Left lobe of liver (tissue), 2 donors: ENCODE measurements at regions not wholly inside any gene's neighbourhood (a gene's known extent, or its start where the extent isn't known, plus 50 kb on each side); places are given as distances from the start of the nearest gene placed in this dataset.

Experiments
- ATAC-seq: fragments of 200-7000 bp; cut with Tn5 transposase; one replicate; pipeline ENCODE4 v1.9.1; 2020; ENCODE audit warnings: mild to moderate bottlenecking, moderate library complexity
- DNase-seq: peaks from one replicate; pipeline ENCODE4 v3.0.0-alpha.2; 2020; ENCODE audit warnings: low spot score
- donor health status: DM: no; HTN: no; CAD: no; lungs with moderate emphysema.
- donor health status: DM: no; HTN: yes; CAD: no.

DNA sequence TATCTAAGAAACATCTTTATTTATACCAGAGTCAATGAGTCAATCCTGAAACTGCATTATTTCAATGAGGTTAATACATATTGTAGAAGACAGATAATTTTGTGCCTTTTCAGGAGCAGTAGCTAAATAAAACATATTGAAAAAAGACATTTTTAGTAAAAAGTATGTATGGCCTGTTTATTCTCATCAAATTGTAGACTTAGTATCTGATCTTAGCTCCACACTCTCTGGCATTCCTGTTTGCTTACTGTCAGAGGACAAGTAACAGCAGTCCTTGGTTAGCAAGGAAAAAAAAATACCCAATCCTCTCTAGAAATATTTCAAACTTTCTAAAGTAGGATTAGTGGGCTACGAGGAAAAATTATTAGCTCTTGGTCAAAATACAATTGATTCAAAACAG lies 50.5 kb upstream of the GUCY1A1 start:
- ATAC-seq (no peak), DNase-seq (no peak)

- no peak for ATAC-seq
Measured at GRCh38 chr4:155615081-155615887, 51.4 kb upstream of the GUCY1A1 start.

GRCh38 chr4:155614111-155614762 lies 52.4 kb upstream of the GUCY1A1 start:
- DNase-seq (no peak), ATAC-seq (no peak)

More at GRCh38 chr4:155615081-155615887, 51.4 kb upstream of the GUCY1A1 start:
- no peak for DNase-seq

- ATAC-seq (peak; percentile 18), DNase-seq (no peak)
Measured at GRCh38 chr4:155612074-155612473, 54.6 kb upstream of the GUCY1A1 start.

DNA sequence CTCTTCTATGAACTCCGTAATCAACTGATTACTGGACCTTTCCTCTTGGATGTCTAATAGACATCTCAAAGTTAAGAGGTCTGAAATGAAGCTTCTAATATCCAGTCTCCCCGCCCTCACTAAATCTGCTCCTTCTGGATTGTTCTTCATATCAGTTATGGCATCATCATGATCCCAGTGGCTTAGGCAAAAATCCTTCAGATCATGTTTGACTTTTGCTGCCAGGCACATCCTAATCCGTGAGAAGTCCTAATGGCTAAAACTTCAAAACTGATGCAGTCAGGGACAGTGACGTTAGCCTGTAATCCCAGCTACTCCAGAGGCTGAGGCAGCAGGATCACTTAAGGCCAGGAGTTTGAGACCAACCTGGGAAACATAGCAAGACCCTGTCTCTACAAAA lies 55.1 kb upstream of the GUCY1A1 start:
- DNase-seq, result no peak
- no peak for ATAC-seq

DNA sequence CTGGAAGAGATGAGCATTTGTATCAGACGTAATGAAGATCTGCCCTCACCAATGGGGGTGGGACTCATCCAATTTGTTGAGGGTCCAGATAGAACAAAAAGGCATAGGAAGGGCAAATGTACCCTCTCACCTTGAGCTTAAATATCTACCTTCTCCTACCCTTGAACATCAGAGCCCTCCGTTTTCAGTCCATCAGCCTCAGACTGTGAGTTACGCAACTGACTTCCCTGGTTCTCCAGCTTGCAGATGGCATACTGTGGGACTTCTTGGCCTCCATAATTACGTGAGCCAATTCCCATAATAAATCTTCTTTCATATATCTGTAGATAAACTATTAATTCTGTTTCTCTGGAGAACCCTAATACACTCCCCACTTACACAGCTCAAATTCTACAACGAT lies 56.5 kb upstream of the GUCY1A1 start:
- DNase-seq (no peak), ATAC-seq (no peak)

- ATAC-seq (no peak), DNase-seq (no peak)
Measured at GRCh38 chr4:155609455-155610059, 57.1 kb upstream of the GUCY1A1 start.

- ATAC-seq (no peak), DNase-seq (no peak)
Measured at GRCh38 chr4:155608225-155608885, 58.3 kb upstream of the GUCY1A1 start.

GRCh38 chr4:155607481-155607880 lies 59.2 kb upstream of the GUCY1A1 start:
- ATAC-seq (no peak), DNase-seq (no peak)

GRCh38 chr4:155604718-155605626 lies 61.7 kb upstream of the GUCY1A1 start:
- DNase-seq, result no peak
- no peak for ATAC-seq

GRCh38 chr4:155603360-155603891 lies 63.2 kb upstream of the GUCY1A1 start:
- no peak for DNase-seq
- ATAC-seq, result no peak

DNA sequence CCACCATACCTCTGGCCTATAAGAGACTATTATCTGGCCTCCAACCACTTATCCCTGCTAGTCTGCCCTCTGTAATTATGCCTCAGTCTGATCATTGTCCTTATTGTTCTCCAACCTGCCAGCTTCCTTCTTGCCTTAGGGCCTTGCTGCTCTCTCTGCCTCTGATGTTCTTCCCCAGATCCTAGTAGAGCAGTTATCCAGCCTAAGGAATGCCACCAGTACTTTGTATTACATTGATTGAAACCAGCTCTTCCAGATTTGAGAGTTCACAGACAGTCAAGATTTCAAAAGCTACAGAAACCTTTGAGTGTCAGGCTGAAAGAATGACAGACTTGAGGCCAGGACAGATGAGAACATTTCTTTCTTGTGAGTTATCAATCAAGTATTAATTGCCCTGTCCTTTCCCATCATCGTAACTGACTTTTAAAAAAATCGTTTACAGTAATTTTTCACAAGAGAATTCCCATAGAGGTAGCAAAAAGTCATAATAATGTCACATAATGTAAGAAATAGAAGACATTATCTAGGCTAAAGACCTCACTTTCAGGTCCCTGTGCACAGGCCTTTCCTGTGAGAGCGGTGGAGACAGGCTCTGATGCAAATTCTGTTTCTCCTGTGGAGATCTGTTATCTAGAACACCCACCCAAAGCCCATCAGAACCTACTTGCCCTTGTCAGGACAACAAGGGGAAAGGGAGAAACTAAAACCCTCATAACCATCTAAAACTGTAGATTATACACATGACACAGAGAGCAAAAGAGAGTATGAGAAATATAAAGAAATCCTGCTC lies 64.1 kb upstream of the GUCY1A1 start:
- no peak for DNase-seq
- ATAC-seq, result no peak

DNA sequence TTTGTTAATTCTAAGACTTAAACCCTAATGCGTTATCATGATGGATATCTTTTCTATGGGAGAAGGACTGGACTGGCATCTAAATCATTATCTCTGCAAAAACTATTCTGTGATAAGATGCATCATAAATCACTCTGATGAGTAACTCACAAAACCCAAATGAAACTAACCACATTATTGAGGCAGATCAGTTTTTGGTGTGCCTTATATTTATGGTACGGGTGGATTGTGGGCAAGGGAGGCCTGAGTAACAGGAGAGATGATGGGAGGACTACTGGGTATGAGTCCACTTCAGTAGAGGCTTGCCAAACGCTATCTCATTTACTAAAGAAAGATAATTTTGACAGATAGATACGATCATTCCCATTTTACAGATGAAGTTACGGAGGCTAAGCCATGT lies 66.4 kb upstream of the GUCY1A1 start:
- DNase-seq, result no peak
- no peak for ATAC-seq

GRCh38 chr4:155599596-155599995 lies 67.1 kb upstream of the GUCY1A1 start:
- DNase-seq, result no peak
- no peak for ATAC-seq

GRCh38 chr4:155599085-155599484 lies 67.6 kb upstream of the GUCY1A1 start:
- no peak for ATAC-seq
- DNase-seq, result no peak

DNA sequence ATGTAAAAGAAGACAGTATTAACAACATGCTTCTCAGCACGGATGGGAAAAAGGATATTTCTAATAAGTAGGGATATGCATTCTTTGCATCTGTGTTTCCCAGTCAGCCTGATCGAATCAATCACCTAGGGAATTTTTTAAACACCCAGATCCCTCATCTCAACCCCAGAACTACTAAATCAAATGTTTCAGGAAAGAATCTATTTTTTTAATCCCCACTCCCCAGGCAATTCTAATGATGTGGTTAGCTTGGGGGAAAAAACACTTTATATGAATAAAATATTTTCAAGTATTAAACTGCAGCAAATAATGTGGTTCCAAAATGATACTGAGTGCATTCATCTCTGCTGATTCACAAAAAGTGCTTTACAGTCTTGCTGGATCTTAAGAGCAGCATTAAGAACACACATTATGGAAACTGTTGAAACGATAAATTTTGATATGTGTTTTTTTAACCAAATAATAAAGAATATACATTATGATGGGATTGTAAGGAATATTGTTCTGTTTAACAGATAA lies 68.7 kb upstream of the GUCY1A1 start:
- ATAC-seq (no peak), DNase-seq (no peak)

DNA sequence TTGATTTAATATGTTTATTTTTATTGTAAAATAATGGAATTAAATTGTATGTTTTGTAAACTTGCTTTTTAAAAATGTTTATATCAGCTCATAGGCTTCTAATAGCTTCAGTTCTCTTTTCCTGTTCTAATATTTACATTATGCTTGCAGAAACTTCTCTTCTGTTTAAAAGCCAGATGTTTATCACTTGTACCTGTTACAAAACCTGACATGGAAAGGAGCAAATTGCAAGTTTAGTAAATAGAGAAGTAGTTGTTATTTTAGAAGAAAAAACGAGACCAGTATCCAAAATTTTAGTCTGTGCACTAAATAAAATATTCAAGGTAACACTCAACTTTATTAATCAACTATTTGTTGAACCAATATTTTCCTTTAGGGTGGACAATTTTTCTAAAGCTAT lies 69.4 kb upstream of the GUCY1A1 start:
- DNase-seq, result no peak
- ATAC-seq, result peak; percentile 69

GRCh38 chr4:155593793-155594192 lies 72.9 kb upstream of the GUCY1A1 start:
- DNase-seq (no peak), ATAC-seq (no peak)

- no peak for DNase-seq
- ATAC-seq, result no peak
Measured at GRCh38 chr4:155592938-155593297, 73.7 kb upstream of the GUCY1A1 start.
